HG03460 (cell line): ENCODE measurements at regions not wholly inside any gene's neighbourhood (a gene's known extent, or its start where the extent isn't known, plus 50 kb on each side); places are given as distances from the start of the nearest gene placed in this dataset.
"Not testable (repeated sequence)": the region's sequence is repeated elsewhere in the genome, so short reads cannot be mapped to it uniquely, and the experiment has no call there.

Experiments used
- ATAC-seq: cut with Tn5 transposase; IDR thresholded peaks from one replicate; pipeline ENCODE4 v1.9.1; 2021; ENCODE audit not compliant: unreplicated experiment

DNA sequence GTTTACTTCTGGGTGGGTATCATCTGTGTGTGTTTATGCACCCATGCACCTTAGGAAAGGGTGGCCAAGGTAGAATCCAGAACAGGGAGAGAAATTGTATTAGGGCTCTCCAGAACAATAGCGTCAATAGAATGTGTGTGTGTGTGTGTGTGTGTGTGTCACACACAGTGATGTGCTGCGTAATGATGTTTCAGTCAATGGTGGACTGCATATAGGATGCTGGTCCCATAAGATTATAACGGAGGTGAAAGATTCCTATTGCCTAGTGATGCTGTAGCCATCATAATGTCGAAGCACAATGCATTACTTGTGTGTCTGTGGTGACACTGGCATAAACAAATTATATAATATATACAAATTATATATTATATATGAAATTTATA, 69.3 kb upstream of the PRR23C start:
- no peak for ATAC-seq

DNA sequence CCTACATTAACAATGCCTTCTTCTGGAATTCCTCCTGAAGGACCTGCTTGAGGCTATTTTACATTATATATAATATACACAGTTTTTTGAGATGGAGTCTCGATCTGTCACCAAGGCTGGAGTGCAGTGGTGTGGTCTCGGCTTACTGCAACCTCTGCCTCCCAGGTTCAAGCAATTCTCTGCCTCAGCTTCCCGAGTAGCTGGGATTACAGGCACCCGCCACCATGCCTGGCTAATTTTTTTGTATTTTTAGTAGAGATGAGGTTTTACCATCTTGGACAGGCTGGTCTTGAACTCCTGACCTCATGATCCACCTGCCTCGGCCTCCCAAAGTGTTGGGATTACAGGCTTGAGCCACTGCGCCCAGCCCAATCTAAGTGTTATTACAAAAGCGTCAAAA, 71.9 kb upstream of the PRR23C start:
- ATAC-seq, result not testable (repeated sequence)

DNA sequence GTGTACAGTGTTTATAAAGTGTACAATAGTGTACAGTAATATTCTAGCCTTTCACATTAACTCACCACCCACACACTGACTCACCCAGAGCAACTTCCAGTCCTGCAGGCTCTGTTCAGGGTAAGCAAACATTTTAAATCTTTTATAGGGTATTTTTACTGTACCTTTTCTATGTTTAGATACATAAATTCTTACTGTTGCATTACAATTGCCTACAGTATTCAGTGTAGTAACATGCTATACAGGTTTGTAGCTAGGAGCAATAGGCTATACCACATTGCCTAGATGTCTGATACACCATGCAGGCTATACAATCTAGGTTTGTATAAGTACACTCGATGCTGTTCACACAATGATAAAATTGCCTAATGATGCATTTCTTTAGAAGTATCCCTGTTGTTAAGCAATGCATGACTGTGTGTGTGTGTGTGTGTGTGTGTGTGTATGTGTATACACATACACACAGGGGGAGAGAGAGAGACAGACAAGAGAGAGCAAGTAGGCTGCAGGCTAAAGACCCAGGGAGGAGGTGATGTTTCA, 72.5 kb upstream of the PRR23C start:
- no peak for ATAC-seq

DNA sequence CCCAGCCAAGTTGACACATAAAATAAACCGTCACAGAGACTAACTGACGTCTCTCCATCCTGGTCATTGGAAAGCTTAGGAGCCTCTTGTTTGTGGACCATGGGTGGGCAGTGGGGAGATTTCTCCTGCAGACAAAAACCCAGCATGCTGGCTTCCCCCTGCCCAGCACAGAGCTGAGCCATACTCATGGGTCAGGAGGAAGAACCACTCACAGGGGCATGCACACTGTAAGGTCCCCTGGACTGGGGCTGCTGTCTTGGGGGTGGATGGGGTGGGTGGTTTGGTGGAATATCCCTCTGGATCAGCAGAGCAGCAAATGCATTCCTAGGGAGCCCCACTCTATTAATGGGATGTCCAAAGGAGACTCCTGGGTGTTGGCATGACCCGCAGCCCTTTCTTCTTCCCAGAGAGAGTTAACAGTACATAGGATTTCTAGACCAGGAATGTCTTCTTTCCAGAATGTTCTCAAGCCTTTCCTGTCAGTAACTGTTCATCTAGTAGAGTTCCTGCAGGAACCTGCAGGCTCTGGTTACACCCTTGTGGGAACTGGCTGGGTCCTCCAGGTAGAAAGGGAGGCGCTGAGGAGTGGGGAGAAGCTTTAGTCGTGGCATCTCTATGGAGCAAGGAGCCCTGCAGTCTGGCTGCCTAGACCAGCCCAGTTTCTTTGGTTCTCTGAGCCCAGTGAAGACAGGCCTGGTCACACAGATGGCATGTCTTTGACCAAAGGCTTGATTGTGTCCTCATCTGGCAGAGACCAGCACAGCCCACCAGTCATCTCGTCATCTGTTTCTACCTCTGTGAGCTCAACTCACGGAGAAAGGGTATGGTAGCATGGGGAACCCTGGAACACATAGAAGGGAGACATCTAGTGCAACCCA, 73.4 kb upstream of the PRR23C start:
- ATAC-seq, result no peak

DNA sequence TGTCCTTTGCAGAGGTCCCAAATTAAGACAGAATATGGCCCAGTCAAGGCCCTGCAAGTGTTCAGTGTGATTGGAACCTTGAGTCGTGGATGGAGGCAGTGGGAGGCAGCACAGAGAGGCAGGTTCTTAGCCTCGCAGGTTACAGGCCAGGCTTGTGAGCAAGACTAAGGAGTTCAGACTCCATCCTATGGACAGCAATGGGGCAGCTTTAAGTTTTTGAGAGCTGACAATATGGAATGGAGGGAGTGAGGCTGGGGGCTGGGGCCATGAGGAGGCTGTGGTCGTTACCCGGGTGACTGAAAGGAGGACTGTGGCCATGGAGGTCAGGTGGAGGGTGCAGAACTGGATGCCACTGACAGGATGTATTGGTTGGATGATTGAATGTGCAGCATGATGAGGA, 74.1 kb upstream of the PRR23C start:
- no peak for ATAC-seq

DNA sequence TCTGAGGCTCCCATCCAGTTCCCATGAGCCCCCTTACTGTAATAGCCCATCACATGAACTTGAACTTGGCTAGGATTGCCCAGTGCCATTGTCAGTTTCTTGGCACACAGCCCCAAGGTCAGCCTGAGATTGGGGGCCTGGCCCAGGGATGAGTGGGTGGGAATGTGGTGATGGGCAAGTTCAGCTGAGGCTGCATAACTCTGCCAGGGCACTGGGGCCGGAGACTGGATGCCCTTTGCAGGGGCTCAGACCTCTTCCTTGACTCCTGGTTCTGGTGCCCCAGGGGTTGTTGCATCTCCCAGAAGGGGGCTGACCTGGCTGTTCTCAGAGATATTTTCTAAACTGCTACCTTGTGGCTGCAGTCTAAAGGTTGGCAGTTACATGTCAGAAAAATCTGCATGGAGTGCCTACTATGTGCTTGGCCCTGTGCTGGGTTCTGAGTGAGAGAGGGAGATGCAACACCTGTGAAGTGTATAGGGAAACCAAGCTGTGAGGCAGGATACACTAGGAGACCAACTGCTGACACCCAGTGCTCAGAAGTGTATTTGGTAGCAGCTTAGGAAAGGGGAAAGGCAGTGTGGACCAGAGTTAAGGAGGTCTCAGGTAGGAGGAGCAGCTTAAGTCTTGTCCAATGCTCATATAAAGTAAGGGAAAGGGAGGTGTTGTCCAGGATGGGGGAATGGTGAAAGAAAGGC, 74.8 kb upstream of the PRR23C start:
- no peak for ATAC-seq

DNA sequence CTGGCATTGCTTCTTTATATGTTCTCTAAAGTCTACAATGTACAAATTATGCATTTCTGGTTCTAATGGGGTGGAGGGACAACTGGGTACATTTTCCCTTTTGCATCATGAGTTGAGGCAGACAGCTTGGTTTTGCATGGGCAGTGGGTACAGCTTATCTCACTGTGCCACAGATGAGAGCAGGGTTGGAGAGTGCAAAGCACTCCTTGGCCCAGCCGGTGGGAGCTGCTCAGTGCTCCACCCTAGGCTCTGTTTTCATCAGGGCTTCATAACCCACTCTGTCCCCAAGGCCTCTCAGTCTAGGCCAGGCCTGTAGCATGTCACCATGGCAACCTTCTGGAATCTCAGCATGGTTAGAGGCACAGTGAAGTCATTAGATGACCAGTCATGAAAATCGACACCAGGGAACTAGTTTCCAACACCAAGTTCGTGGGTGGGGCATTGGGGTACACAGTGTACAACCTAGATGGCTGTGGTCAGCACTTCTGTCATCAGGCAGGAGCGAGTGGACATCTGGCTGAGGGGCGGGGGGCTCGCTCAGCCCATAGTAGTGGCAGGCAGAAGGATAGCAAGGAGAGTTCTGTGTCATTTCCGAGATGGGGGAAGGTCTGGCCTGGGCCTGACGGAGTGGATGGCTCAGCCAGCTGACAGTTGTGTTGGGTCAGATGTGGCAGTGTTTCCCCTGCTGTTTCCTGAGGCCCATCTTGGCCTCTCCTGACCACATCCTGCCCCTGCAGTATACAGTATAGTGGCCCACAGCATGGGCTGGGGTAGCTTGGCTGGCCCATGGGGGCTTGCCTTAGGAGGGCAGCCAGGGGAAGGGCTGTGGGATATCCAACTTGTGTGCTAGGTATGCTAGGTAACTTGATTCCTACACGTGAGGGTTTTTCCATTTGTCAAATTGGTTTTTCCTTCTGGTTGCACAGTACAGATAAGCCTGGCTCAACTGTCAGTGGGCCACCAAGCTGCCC, 75.7 kb upstream of the PRR23C start:
- ATAC-seq, result no peak

DNA sequence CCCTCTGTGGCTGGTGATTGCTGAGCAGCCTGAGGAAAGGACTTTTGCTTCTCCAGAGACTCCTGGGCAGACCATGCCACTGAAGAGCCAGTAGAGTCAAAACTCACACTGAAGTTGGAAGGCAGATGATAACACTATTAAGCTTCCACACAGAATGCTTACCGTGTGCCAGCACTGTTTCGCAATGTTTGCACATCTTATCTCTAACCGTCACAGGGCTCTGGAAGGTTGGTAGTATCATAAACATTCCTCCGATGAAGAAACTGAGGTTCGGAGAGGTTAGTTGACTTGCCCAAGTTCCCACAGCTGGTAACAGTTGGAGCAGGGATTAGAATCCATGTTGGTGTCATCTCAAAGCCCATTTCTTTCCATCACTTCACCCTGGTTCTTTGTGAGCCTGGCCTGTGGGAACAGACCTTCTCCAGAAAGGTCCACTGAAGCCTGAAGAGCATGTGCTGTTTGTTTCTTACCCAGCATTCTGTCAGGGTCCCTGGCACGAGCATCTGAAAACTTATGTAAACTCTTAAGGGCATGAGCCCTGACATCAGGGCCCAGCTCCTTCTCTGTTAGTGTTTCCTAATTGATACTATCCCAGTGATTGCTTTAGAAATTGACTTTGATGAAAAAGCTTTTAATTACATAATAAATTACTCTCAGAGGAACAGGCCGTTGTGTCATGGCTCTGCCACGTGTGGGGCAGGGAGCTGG, 77.0 kb upstream of the PRR23C start:
- no peak for ATAC-seq

DNA sequence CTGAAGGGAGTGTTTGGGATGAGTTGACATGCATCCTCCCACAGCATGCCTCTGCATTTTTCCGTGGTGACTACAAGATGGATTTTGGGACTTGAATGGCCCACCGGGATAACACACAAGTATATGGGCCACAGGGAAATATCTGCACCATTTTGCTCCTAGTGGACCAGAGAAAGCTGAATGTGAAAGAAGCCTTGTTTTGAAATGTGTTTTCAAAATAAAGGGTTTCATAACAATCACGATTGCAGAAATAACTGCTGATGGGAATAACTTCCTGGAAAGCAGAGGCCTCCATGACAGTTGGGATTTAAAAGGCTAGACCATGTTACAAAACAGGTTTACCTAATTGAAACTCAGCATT, 77.5 kb upstream of the PRR23C start:
- no peak for ATAC-seq

DNA sequence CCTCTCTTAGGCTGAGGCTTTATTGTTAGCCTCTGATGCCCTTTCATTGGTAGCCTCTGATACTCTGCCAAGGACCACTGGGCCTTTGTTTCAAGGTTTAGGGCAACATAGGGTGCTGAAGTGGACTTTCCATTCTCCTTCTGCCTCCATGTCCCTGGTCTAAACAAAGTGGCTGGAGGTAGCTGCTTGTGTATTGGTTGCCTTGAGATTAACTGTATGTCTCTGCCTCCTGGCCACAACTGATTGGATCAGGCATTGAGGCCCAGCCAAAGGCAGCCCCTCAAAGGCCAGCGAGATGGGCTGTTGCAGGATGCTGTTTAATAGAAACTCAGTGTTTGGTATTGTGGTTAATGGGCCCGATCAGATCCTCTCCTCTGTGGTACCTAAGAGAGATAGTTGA, 77.9 kb upstream of the PRR23C start:
- ATAC-seq, result no peak

DNA sequence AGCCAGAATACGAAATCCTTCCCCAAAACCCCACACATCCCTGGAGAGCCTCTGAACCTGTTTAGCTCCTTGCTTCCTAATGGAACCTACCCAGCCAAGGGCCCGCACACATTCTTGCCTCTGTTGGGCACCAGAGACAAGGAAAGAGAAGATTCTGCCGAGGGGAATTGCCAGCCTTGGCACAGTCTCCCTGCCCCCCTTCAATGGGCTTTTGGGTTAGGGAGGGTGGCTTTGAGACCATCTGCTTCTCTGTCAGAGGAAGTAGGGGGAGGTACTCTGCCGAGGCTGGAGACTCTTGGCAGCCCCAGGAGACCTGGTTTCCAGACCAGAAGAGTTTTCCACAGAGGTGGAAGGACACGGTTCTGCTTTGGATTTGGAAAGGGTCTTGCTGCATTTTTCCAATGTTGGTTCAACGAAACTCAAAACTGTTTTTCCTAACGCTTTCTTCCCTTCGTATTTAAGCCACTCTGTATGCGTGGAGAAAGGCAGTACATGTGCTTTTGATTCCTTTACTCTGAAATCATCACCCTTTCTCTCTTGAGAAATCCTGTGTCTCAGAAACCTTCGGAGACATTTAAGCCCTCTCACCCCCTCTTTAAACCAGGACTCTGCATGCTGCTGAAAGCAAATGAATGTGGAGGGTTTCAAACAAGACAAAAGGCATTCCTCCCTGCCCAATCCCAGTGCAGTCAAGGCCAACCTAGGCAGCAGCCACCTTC, 78.8 kb upstream of the PRR23C start:
- no peak for ATAC-seq

DNA sequence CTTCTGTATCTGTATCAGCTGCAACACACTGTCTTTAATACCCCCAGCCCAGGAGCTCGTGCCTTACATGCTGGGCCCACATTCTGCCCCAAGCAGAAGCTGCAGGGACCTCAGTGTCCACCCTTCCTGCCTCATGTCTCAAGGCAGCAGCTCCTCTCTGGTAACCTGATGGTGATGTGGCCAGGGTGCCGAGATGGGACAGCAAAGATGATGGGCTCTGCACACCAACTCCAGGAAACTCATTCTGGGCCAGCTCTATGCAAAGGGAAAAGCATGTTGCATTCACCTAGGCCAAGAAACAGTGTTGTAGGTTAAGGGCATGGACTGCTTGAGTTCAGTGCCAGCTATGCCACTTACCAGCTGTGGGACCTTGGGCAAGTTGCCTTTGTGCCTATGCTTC, 79.5 kb upstream of the PRR23C start:
- ATAC-seq, result no peak

DNA sequence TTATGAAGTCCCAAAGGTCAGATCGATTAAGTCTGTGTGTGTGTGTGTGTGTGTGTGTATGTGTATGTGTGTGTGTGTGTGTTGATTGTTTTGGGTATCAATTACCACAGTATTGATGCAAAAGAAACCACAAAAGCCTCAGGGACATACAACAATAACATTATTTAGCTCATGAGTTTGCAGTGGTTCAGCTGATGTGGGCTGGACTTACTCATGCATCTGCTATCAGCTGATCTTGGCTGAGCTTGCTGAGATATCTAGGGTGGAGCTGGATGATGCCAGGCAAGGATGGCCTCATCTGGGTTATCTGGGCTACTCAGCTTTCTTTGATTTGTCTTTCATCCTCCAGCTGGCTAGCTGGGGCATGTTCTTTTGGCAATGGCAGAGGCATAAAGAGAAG, 82.4 kb upstream of the PRR23C start:
- no peak for ATAC-seq

DNA sequence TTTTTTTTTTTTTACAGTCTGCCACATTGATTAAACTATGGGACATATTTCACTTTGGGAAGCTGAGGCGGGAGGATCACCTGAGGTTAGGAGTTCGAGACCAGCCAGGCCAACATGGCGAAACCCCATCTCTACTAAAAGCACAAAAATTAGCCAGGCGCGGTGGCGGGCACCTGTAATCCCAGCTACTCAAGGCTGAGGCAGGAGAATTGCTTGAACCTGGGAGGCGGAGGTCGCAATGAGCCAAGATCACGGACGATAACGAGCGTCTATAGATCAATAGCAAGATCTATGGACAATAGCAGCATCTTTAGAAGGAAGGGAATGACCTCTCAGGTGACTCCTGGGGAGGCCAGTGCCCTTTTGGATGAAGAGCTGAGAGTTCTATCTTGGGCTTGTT, 82.9 kb upstream of the PRR23C start:
- not testable (repeated sequence) for ATAC-seq

DNA sequence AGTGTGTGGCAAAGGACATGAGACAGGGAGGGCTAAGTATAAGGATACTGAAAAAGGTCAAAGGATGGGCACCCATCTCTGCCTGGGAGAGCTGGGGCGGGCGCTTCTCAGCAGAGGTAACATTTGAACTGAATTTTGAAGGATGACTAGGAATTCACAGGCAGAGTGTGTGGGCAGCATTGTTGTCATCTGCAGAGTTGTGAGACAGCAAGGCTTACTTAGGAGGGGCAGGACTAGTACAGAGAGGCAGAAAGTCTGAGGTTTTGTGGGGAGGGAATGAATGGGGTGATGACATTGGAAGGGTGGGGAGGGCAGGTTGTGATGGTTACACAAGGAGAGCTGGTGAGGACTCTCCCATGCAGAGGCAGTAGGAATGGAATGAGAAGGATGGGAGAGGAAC, 84.1 kb upstream of the PRR23C start:
- no peak for ATAC-seq

DNA sequence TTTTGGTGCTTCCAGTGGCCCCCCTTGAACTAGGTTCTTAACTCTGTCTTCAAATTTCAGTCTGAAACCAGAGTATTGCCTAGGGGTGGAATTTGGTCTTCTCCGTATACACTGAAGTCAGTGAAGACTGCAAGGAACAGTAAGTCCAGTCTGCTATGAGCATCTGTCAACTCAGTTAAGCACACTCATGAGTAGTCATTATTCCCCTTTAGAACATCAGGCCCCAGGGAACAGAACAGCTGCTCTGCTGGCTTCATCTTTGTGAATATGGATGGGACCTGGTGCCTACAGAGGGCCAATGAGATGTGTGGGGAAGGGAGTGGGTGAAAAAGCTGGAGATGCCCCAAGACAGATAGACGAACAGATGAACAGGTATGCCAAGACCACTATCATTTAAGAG, 85.2 kb upstream of the PRR23C start:
- ATAC-seq, result no peak

DNA sequence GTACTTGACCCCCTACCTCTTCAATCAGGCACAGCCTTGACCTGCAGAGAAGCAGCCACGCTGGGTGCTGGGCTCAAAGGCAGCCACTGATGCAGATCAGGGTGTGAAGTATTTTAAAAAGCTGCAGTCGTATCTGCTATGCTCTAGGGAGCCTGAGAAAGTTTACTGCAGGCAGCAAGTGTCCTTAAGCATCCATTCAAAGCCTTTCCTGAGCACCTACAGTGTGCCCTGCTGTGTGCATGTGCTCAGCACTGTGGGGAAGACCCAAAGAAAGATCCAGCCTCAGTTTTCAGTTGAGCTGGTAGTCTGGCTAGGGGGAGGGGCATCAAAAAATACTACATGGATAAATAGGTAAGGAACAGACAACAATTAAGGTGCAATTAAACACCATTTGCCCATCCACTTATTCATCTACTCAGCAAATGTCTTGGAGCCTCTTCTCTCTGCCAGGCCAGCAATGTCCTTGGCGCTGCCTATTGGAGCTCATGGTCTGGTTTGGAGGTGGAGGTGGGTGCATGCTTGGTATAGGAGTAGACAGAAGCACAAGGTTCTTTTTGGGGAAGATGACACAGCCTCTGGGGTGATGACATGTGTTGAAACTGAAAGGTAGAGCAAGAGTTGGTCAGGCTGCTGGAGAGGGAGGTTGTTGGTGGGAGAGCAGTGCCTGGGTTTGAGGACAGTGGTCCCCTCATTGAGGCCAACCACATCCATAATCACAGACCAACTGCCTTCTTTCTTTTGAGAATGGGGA, 85.9 kb upstream of the PRR23C start:
- no peak for ATAC-seq

DNA sequence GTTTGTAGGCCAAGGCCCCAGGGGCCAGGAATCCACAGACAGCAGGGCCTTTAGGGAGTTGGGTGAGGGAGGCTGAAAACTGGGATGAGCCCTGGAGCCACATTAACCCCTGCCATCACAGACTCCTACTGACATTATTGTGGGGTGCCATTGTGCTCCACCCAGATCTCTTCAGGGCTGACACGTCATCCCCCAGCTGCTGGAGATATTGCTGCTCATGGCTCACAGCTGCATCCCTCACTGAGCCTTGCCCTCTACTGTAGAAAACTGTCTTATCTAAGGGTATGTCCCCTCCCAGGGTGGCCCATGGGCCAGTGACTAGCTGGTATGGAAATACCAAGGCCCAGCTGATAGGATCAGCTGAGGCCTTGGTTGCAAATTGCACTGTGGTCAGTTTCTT, 87.3 kb upstream of the PRR23C start:
- ATAC-seq, result no peak

DNA sequence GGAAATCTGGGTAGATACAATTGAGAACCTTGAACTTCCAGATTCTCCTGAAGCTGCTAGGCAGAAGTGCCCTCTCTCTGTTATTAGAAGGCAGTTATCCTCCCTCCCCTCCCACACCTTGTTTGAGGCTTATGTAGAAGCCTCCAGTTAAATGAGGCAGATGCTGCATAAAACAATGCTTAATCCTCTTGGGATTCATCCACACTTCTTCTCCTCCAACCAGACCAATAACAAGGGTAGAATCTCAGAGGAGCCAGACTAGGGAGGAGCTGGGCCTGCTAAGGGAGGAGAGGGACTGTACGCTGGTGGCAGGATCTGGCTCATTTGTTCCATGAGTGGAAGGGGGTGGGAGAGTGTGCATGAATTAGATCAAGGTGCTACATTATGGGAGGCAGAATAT, 88.3 kb upstream of the PRR23C start:
- ATAC-seq, result no peak
